Activated CD4-positive, alpha-beta T cell treated with anti-CD3 and anti-CD28 coated beads, Interleukin-2, amount 10 ng/mL, durations not matched to agents 7 days and 5 days (primary cell): ENCODE measurements at regions not wholly inside any gene's neighbourhood (a gene's known extent, or its start where the extent isn't known, plus 50 kb on each side); places are given as distances from the start of the nearest gene placed in this dataset.
"Not testable (repeated sequence)": the region's sequence is repeated elsewhere in the genome, so short reads cannot be mapped to it uniquely, and the experiment has no call there.

Source experiments
- CTCF ChIA-PET: fragments of 350-600 bp; sonication (Branson Sonifier 250); formaldehyde crosslinking; loops from one replicate; lab custom pipeline; 2021; ENCODE audit warnings: antibody characterized with exemption; lab: Charles Lee
- POLR2A ChIA-PET: fragments of 350-600 bp; sonication (Branson Sonifier 250); formaldehyde crosslinking; loops from one replicate; lab custom pipeline; 2021; ENCODE audit warnings: antibody characterized with exemption; lab: Charles Lee
- DNase-seq: peaks from one replicate; pipeline ENCODE4 v3.0.0-alpha.2; 2020
- H3K27ac Mint-ChIP-seq: one replicate; pipeline ENCODE4 v1.8.0; 2021; ENCODE audit warnings: mild to moderate bottlenecking, moderate library complexity, mixed read lengths
- H3K27me3 Mint-ChIP-seq: one replicate; pipeline ENCODE4 v1.8.0; 2021; ENCODE audit warnings: mixed read lengths
- H3K36me3 Mint-ChIP-seq: one replicate; pipeline ENCODE4 v1.8.0; 2021; ENCODE audit warnings: low read depth, mixed read lengths
- H3K4me1 Mint-ChIP-seq: one replicate; pipeline ENCODE4 v1.8.0; 2021; ENCODE audit warnings: mixed read lengths
- H3K4me3 Mint-ChIP-seq: one replicate; pipeline ENCODE4 v1.8.0; 2021; ENCODE audit warnings: mild to moderate bottlenecking, moderate library complexity, mixed read lengths
- H3K9me3 Mint-ChIP-seq: one replicate; pipeline ENCODE4 v1.8.0; 2021; ENCODE audit warnings: mixed read lengths

- CTCF ChIA-PET, POLR2A ChIA-PET, DNase-seq, H3K4me3 Mint-ChIP-seq, H3K27ac Mint-ChIP-seq, H3K9me3 Mint-ChIP-seq, H3K36me3 Mint-ChIP-seq: not testable (repeated sequence)
- Mint-ChIP-seq H3K4me1 (peaks cover 17% of the 10 kb centered on the region), H3K27me3 (peaks cover 12% of the 10 kb centered on the region)
Observed at GRCh38 chr11:71783191-71783590, 49.8 kb upstream of the DEFB108B start.
